ENCODE measurements at regions not wholly inside any gene's neighbourhood (a gene's known extent, or its start where the extent isn't known, plus 50 kb on each side); places are given as distances from the start of the nearest gene placed in this dataset.

DNA sequence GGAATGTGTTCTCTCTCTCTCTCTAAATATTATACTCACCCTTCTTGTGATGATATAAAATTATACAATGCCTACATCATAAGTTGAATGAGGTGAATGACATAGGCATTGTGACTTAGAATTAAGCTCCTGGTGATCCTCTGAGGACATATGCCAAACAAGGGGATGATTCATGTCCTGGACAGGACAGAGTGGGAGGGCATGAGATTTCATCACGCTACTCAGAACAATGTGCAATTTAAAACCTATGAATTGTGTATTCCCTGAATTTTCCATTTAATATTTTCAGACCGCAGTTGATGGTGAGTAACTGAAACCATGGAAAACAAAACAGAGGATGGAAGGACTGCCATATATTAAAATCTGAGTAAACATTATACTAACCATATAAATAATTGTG is 782.2 kb upstream of the NUDT12 start:
- no peak for ATAC-seq
- Histone ChIP-seq H3K4me2 (ENCODE audit: low read length) (no peak overlapping the region), H3K4me1 (ENCODE audit: control insufficient read depth in 1 of 2, insufficient read depth in 2 of 2, low read length in 2 of 2) (peaks cover 0 to 8% of the 10 kb centered on the region in 2 experiments; a peak in 2 of 4 replicates), H4K20me1 (ENCODE audit: insufficient read depth) (no peaks in the 10 kb centered on the region), H3K27ac (ENCODE audit: low read depth, low read length) (no peak overlapping the region), H3K9me3 (ENCODE audit: control insufficient read depth in 1 of 2, insufficient read depth in 1 of 2, low read depth in 1 of 2, low read length in 2 of 2) (no peaks in the 10 kb centered on the region), H3K4me3 (replicated peaks in 1 of 2; ENCODE audit: low read depth in 1 of 2, low read length in 2 of 2) (no peak overlapping the region), H2AFZ (ENCODE audit: low read depth, low read length, poor library complexity, severe bottlenecking) (no peak overlapping the region), H3K9me2 (ENCODE audit: insufficient read depth) (no peaks in the 10 kb centered on the region), H3K79me2 (ENCODE audit: insufficient read depth, low read length) (no peaks in the 10 kb centered on the region), H3K36me3 (ENCODE audit: control insufficient read depth in 1 of 2, insufficient read depth in 2 of 2, low read length in 2 of 2) (no peaks in the 10 kb centered on the region), H3K9ac (ENCODE audit: low read length) (no peak overlapping the region), H3K27me3 (ENCODE audit: insufficient read depth, low read length) (no peaks in the 10 kb centered on the region)
- intact Hi-C loops (cut with micrococcal nuclease): no loop called here
- TF ChIP-seq ATF3 (IDR thresholded peaks at IDR 0.05) (no peak; the same call in 1 of the 2 replicates), EGR1 (IDR thresholded peaks at IDR 0.05; ENCODE audit: low read depth) (0 out of 2 replicates have a peak, but pooled peaks have one; percentile 23), SP1 (IDR thresholded peaks at IDR 0.05; ENCODE audit: low read depth) (no peak), CEBPB (IDR thresholded peaks at IDR 0.05; ENCODE audit: low read depth) (peak; percentile 46; the same call in 1 of the 2 replicates)
- no TSS peak for BruUV-seq (replicated peaks)
- ChIA-PET POLR2A (no interaction called here), RAD21 (ENCODE audit: low non-redundant PET in 1 of 2, low total read pairs in 2 of 2, uncharacterized antibody in 2 of 2, unreplicated experiment in 2 of 2) (no interaction called here), CTCF (no interaction called here)
- DNase-seq (ENCODE audit: low read depth, low spot score): peak; percentile 13

DNA sequence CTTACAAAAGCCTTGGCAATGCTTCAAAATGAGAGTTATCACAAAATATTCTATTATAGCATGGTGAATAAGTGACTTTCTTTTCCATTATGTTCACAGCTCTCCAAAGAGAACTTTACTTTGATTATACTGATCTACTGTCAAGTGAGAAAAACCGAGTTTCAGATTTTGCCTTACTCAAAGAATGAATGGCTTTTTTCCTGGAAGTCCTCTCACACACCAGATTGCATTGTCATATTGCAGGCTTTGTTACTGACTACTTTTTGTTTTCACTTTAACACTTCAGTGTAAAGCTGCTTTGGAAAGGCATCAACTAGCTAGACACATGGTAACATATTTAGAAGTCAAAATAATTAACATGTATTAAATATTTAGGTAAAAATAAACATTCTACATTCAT is 765.2 kb upstream of the NUDT12 start:
- Histone ChIP-seq H3K79me2 (ENCODE audit: insufficient read depth, low read length) (no peaks in the 10 kb centered on the region), H3K27ac (ENCODE audit: low read depth, low read length) (no peak overlapping the region), H3K9me2 (ENCODE audit: insufficient read depth) (no peaks in the 10 kb centered on the region), H2AFZ (ENCODE audit: low read depth, low read length, poor library complexity, severe bottlenecking) (no peak overlapping the region), H3K36me3 (ENCODE audit: control insufficient read depth in 1 of 2, insufficient read depth in 2 of 2, low read length in 2 of 2) (no peaks in the 10 kb centered on the region), H3K4me1 (ENCODE audit: control insufficient read depth in 1 of 2, insufficient read depth in 2 of 2, low read length in 2 of 2) (no peaks in the 10 kb centered on the region), H3K9ac (ENCODE audit: low read length) (no peak overlapping the region), H3K9me3 (ENCODE audit: control insufficient read depth in 1 of 2, insufficient read depth in 1 of 2, low read depth in 1 of 2, low read length in 2 of 2) (no peaks in the 10 kb centered on the region), H4K20me1 (ENCODE audit: insufficient read depth) (no peaks in the 10 kb centered on the region), H3K27me3 (ENCODE audit: insufficient read depth, low read length) (no peaks in the 10 kb centered on the region), H3K4me2 (ENCODE audit: low read length) (no peak overlapping the region), H3K4me3 (replicated peaks in 1 of 2; ENCODE audit: low read depth in 1 of 2, low read length in 2 of 2) (no peak overlapping the region)
- ChIA-PET POLR2A (no interaction called here), CTCF (no interaction called here), RAD21 (ENCODE audit: low non-redundant PET in 1 of 2, low total read pairs in 2 of 2, uncharacterized antibody in 2 of 2, unreplicated experiment in 2 of 2) (no interaction called here)
- DNase-seq (ENCODE audit: low read depth, low spot score) (no peak), ATAC-seq (no peak)
- no TSS peak for BruUV-seq (replicated peaks)
- no peak for TF ChIP-seq SP1 (IDR thresholded peaks at IDR 0.05; ENCODE audit: low read depth)
- no peak for TF ChIP-seq POLR2AphosphoS5 (IDR thresholded peaks at IDR 0.05; ENCODE audit: low read depth, low read length)
- TF ChIP-seq REST (IDR thresholded peaks at IDR 0.05; ENCODE audit: low read depth): no peak
- no peak for TF ChIP-seq CEBPB (IDR thresholded peaks at IDR 0.05; ENCODE audit: low read depth)
- no peak for TF ChIP-seq SIN3A (IDR thresholded peaks at IDR 0.05; ENCODE audit: low read depth)
- no peak for TF ChIP-seq SRF (IDR thresholded peaks at IDR 0.05; ENCODE audit: low read depth)
- no peak for TF ChIP-seq RAD21 (IDR thresholded peaks at IDR 0.05; ENCODE audit: low read depth)
- TF ChIP-seq MAX (IDR thresholded peaks at IDR 0.05): no peak
- no peak for TF ChIP-seq ELF1 (IDR thresholded peaks at IDR 0.05; ENCODE audit: borderline replicate concordance, low read depth)
- TF ChIP-seq ZNF274 (IDR thresholded peaks at IDR 0.05; ENCODE audit: low read depth, low read length): no peak
- no peak for TF ChIP-seq ATF3 (IDR thresholded peaks at IDR 0.05)
- intact Hi-C loops (cut with micrococcal nuclease): no loop called here

All from HCT116 (cell line).